ENCODE measurements at regions not wholly inside any gene's neighbourhood (a gene's known extent, or its start where the extent isn't known, plus 50 kb on each side); places are given as distances from the start of the nearest gene placed in this dataset.

GRCh38 chr15:34700891-34701427 is 53.8 kb downstream of the GJD2 start:
- no peak overlapping the region for H3K4me3 ChIP-seq (ENCODE audit: low read depth, poor library complexity, severe bottlenecking)
- TF ChIP-seq, protein P1, sequence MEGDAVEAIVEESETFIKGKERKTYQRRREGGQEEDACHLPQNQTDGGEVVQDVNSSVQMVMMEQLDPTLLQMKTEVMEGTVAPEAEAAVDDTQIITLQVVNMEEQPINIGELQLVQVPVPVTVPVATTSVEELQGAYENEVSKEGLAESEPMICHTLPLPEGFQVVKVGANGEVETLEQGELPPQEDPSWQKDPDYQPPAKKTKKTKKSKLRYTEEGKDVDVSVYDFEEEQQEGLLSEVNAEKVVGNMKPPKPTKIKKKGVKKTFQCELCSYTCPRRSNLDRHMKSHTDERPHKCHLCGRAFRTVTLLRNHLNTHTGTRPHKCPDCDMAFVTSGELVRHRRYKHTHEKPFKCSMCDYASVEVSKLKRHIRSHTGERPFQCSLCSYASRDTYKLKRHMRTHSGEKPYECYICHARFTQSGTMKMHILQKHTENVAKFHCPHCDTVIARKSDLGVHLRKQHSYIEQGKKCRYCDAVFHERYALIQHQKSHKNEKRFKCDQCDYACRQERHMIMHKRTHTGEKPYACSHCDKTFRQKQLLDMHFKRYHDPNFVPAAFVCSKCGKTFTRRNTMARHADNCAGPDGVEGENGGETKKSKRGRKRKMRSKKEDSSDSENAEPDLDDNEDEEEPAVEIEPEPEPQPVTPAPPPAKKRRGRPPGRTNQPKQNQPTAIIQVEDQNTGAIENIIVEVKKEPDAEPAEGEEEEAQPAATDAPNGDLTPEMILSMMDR (IDR thresholded peaks at IDR 0.05), result no peak
- TF ChIP-seq POLR2A (IDR thresholded peaks at IDR 0.05), result no peak
- no peak for DNase-seq (ENCODE audit: low spot score in 2 of 2)
- WGBS, 2 donors, result 81 to 86% methylated on average over 4 of the region's 4 CpGs
- intact Hi-C loops (cut with DNase I; ENCODE audit: low total_unique reads), result loop anchor here (10.0 kb wide), 1 partner anchor 214 kb away; no protein-coding TSS in a partner anchor

GRCh38 chr15:34699968-34700640 is 54.7 kb downstream of the GJD2 start:
- intact Hi-C loops (cut with DNase I; ENCODE audit: low total_unique reads), result loop anchor here (10.0 kb wide), 1 partner anchor 215 kb away; no protein-coding TSS in a partner anchor
- no peak for DNase-seq (ENCODE audit: low spot score in 2 of 2)
- TF ChIP-seq POLR2A (IDR thresholded peaks at IDR 0.05), result no peak
- TF ChIP-seq, protein P1 (IDR thresholded peaks at IDR 0.05), result no peak
- WGBS, 2 donors, result 63 to 65% methylated on average over 4 of the region's 4 CpGs
- no peak overlapping the region for H3K4me3 ChIP-seq (ENCODE audit: low read depth, poor library complexity, severe bottlenecking)

DNA sequence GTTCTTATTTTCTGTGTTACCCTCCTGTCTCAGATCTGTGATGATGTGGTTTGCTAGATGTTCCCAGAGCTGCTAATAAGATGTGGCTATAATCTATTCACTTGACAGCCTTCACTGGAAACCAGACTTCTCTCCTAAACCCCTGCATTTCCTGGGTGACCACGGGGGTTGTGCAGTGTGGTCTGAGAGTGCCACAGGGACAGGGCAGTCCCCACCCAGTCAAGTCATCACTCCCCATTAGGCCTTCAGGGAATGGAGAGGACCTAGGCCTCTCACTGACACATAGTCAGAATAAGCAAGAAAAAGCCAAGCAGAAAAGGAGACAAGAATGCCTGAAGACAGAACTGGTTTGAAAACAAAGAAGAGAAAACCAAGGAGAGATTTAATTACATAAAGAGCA is 58.3 kb downstream of the GJD2 start:
- WGBS, 2 donors, result 68 to 73% methylated on average over 1 of the region's 1 CpG
- H3K4me3 ChIP-seq (ENCODE audit: low read depth, poor library complexity, severe bottlenecking), result no peak overlapping the region
- intact Hi-C loops (cut with DNase I; ENCODE audit: low total_unique reads), result no loop called here
- DNase-seq (ENCODE audit: low spot score in 2 of 2), result no peak
- TF ChIP-seq POLR2A (IDR thresholded peaks at IDR 0.05), result no peak
- TF ChIP-seq, protein P1 (IDR thresholded peaks at IDR 0.05), result no peak

- DNase-seq (ENCODE audit: low spot score in 2 of 2), result no peak
- intact Hi-C loops (cut with DNase I; ENCODE audit: low total_unique reads), result no loop called here
- no peak overlapping the region for H3K4me3 ChIP-seq (ENCODE audit: low read depth, poor library complexity, severe bottlenecking)
- whole genome bisulfite sequencing, 2 donors, result 47 to 52% methylated on average over 4 of the region's 4 CpGs
- no peak for TF ChIP-seq POLR2A (IDR thresholded peaks at IDR 0.05)
- TF ChIP-seq, protein P1 (IDR thresholded peaks at IDR 0.05), result no peak
Observed at GRCh38 chr15:34693053-34693744, 61.6 kb downstream of the GJD2 start.

- WGBS, 2 donors, result 57 to 60% methylated on average over 2 of the region's 2 CpGs
- intact Hi-C loops (cut with DNase I; ENCODE audit: low total_unique reads), result no loop called here
Observed at GRCh38 chr15:34691034-34691433, 63.8 kb downstream of the GJD2 start.

More at GRCh38 chr15:34691034-34691433, 63.8 kb downstream of the GJD2 start:
- no peak for DNase-seq (ENCODE audit: low spot score in 2 of 2)
- TF ChIP-seq, protein P1 (IDR thresholded peaks at IDR 0.05), result no peak
- no peak overlapping the region for H3K4me3 ChIP-seq (ENCODE audit: low read depth, poor library complexity, severe bottlenecking)

Measured in lower leg skin (tissue), 4 donors.